Fibroblast of the aortic adventitia (primary cell): ENCODE measurements at regions not wholly inside any gene's neighbourhood (a gene's known extent, or its start where the extent isn't known, plus 50 kb on each side); places are given as distances from the start of the nearest gene placed in this dataset.

Experiments
- DNase-seq: peaks from one replicate; pipeline ENCODE4 v3.0.0-alpha.2; 2010; ENCODE audit warnings: low read depth
- H3K4me3 ChIP-seq: 2 replicates; pipeline ENCODE4 v1.5.1; 2011; ENCODE audit warnings: low read depth, mild to moderate bottlenecking, control low read depth, low read length, moderate library complexity
- TF ChIP-seq, protein P1 (sequence below): IDR thresholded peaks from 2 replicates; pipeline ENCODE4 v1.5.1; 2011; ENCODE audit warnings: mild to moderate bottlenecking, low read length, control low read depth, inconsistent platforms; ENCODE audit not compliant: insufficient read depth

- no peak for DNase-seq
- H3K4me3 ChIP-seq, result no peak overlapping the region
- TF ChIP-seq, protein P1, sequence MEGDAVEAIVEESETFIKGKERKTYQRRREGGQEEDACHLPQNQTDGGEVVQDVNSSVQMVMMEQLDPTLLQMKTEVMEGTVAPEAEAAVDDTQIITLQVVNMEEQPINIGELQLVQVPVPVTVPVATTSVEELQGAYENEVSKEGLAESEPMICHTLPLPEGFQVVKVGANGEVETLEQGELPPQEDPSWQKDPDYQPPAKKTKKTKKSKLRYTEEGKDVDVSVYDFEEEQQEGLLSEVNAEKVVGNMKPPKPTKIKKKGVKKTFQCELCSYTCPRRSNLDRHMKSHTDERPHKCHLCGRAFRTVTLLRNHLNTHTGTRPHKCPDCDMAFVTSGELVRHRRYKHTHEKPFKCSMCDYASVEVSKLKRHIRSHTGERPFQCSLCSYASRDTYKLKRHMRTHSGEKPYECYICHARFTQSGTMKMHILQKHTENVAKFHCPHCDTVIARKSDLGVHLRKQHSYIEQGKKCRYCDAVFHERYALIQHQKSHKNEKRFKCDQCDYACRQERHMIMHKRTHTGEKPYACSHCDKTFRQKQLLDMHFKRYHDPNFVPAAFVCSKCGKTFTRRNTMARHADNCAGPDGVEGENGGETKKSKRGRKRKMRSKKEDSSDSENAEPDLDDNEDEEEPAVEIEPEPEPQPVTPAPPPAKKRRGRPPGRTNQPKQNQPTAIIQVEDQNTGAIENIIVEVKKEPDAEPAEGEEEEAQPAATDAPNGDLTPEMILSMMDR, result no peak
Measured at GRCh38 chr17:83159204-83160049, 80.0 kb downstream of the METRNL start.

GRCh38 chr17:83160443-83161297, 81.3 kb downstream of the METRNL start:
- no peak overlapping the region for H3K4me3 ChIP-seq
- no peak for DNase-seq
- TF ChIP-seq, protein P1, result no peak

DNA sequence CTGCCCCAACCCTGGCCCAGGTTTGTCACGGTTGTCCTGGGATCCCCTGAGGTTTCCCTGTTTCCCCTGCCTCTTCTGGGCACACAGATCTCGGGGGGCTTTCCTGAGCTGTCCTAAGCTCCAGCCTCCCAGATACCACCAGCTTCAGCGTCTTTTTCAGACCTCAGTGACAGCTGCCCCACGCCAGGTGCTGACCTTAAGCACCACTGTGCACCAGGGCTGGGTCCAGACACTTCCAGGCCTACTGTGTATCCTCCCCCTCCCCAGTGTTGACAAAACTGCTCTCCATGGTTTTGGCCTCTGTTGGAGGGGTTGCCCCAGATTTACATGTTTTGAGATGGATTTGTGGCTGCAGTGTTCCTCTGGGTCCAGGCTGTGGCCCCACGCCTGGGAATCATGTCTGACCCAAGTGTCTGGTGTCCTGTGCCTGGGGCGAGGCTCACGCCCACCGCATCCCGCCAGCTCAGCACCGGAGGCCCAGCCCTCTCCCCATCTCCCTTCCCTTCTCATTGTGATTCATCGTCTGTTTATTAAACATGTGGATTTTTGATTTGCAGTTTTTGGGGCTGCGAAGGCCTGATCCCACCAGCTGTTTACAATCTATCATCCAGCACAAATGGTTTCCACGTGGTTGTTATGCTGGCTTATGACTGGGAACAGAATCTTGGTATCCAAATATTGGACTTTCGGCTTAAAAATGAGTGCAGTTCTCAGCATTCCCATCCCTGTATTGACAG, 82.1 kb downstream of the METRNL start:
- peak; percentile 32 for DNase-seq
- H3K4me3 ChIP-seq, result no peak overlapping the region
- TF ChIP-seq, protein P1, result no peak

DNA sequence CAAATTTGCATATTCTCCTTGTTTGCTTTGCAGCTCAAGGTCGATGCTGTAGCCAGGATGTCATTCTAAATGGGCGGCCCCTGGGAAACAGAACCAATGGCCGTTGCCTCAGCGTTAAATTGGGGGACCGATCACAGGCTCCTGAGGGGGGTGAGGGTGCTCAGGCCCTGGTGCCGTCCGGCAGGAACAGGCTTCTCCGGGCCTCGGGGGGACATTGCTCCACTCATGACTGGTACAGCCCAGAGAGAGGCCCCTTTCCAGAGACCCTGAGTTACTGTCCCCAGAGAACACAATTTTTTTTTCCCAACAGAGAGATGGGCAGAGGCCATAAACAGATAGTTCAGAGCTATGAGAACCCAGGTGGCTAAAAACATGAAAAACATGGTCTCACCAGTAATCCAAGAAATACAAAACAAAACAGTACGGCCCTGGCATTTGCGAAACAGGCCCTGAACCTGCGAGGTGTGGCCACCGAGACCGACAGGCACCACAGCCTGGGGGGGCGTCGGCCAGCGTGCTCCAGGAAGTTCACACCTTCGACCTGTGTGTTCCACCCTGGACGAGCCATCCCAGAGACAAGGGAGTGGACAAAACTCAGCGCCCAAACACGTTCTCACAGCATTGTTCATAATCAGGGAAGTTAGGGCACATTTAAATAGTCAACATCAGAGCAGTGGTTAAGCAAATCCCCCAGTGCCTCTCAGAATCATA, 82.8 kb downstream of the METRNL start:
- H3K4me3 ChIP-seq, result no peak overlapping the region
- TF ChIP-seq, protein P1, result no peak
- DNase-seq, result no peak

DNA sequence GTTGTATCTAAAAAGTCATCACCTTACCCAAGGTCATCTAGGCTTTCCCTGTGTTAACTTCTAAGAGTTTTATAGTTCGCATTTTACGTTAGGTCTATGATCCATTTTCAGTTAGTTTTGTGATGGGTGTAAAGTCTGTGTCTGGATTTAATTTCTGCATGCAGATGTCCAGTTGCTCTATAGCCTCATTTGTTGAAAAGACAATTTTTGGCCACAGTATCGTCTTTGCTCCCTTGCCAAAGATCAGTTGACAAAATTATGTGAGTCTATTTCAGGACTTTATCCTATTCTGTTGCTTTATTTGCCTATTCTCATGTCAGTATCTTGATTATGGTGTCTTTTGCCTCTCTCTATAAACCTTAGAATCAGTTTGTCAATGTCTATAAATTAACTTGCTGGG, 85.1 kb downstream of the METRNL start:
- no peak overlapping the region for H3K4me3 ChIP-seq
- TF ChIP-seq, protein P1, result no peak
- no peak for DNase-seq

DNA sequence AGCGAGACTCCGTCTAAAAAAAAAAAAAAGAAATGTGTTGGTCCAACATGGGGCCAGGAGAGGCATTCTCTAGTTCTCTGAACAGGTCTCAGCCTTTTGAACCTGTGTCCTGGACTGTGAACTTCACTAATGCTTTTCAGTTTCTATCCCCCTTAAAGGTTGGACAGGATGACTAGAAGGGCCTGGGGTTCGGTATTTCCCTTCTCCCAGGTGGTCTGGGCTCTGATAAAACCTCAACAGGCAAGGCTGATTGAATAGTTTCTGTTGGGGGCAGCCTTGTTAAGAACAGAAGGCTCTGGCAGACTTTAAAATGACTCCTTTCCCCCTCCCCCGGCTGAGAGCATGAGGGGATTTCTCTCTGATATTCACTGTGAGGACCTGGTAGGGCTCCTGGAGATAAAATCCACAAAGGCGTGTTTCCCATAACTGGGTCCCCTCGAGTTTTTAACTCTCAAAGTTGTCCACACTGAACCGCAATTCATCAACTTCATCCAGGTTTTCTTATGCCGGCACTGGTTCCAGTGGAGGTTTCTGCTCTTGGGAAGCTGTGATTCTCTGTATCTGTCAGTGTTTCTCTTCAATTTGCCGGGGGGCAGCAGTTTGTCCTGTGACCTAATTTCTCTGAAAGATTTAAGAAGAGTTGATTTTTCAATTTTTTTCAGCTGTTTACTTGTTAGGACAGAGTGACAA, 91.3 kb downstream of the METRNL start:
- H3K4me3 ChIP-seq, result no peak overlapping the region
- no peak for DNase-seq
- TF ChIP-seq, protein P1, result no peak
